Nephron (organoid): ENCODE measurements at regions not wholly inside any gene's neighbourhood (a gene's known extent, or its start where the extent isn't known, plus 50 kb on each side); places are given as distances from the start of the nearest gene placed in this dataset.

Source experiments
- H3K27ac Mint-ChIP-seq, 3 experiments: 2 replicates each; pipeline ENCODE4 v1.8.0; 2020; ENCODE audit warnings: mixed read lengths in 3 of 3, mild to moderate bottlenecking in 2 of 3, moderate library complexity in 1 of 3
- H3K27me3 Mint-ChIP-seq: 2 replicates; pipeline ENCODE4 v1.8.0; 2021; ENCODE audit warnings: low read depth, mild to moderate bottlenecking, moderate library complexity, mixed read lengths
- H3K36me3 Mint-ChIP-seq: 2 replicates; pipeline ENCODE4 v1.8.0; 2020; ENCODE audit warnings: low read depth, mixed read lengths
- H3K4me1 Mint-ChIP-seq: 2 replicates; pipeline ENCODE4 v1.8.0; 2020; ENCODE audit warnings: mixed read lengths
- H3K4me3 Mint-ChIP-seq, 3 experiments: 2 replicates each; pipeline ENCODE4 v1.8.0; 2020; ENCODE audit warnings: mild to moderate bottlenecking in 3 of 3, mixed read lengths in 3 of 3, moderate library complexity in 2 of 3
- H3K9me3 Mint-ChIP-seq: 2 replicates; pipeline ENCODE4 v1.8.0; 2020; ENCODE audit warnings: mixed read lengths
- CTCF ChIP-seq, 3 experiments: fragments of 200-600 bp; sonication (generic); IDR thresholded peaks; one replicate each; pipeline ENCODE4 v1.5.0; 2021; ENCODE audit warnings: antibody characterized with exemption in 3 of 3; ENCODE audit not compliant: unreplicated experiment in 3 of 3

- no peaks in the 10 kb centered on the region for H3K27me3 Mint-ChIP-seq
- no peak overlapping the region for H3K4me3 Mint-ChIP-seq
- peak overlapping the region in 2 of 3 experiments; percentile 41 to 73 for H3K27ac Mint-ChIP-seq
- TF ChIP-seq CTCF (IDR thresholded peaks at IDR 0.05; ENCODE audit: unreplicated experiment in 3 of 3), result no peak
- H3K36me3 Mint-ChIP-seq, result peaks cover 10% of the 10 kb centered on the region
- peaks cover 35% of the 10 kb centered on the region for H3K4me1 Mint-ChIP-seq
- H3K9me3 Mint-ChIP-seq, result peaks cover 18% of the 10 kb centered on the region
These were observed 317.4 kb upstream of the ETAA1 start for GRCh38 chr2:67079729-67080128.

GRCh38 chr2:67082813-67083212 lies 314.3 kb upstream of the ETAA1 start:
- no peaks in the 10 kb centered on the region for H3K27me3 Mint-ChIP-seq
- H3K27ac Mint-ChIP-seq, result peak overlapping the region; percentile 55 to 92 (median 92)
- no peak for TF ChIP-seq CTCF (IDR thresholded peaks at IDR 0.05; ENCODE audit: unreplicated experiment in 3 of 3)
- H3K4me1 Mint-ChIP-seq, result peaks cover 32% of the 10 kb centered on the region
- H3K36me3 Mint-ChIP-seq, result peaks cover 10% of the 10 kb centered on the region
- peaks cover 18% of the 10 kb centered on the region for H3K9me3 Mint-ChIP-seq
- H3K4me3 Mint-ChIP-seq, result no peak overlapping the region

GRCh38 chr2:67083951-67084350 lies 313.2 kb upstream of the ETAA1 start:
- peak overlapping the region; percentile 87 to 92 (median 92) for H3K27ac Mint-ChIP-seq
- no peak overlapping the region for H3K4me3 Mint-ChIP-seq
- no peaks in the 10 kb centered on the region for H3K27me3 Mint-ChIP-seq
- peaks cover 10% of the 10 kb centered on the region for H3K36me3 Mint-ChIP-seq
- H3K4me1 Mint-ChIP-seq, result peaks cover 32% of the 10 kb centered on the region
- TF ChIP-seq CTCF (IDR thresholded peaks at IDR 0.05; ENCODE audit: unreplicated experiment in 3 of 3), result no peak
- H3K9me3 Mint-ChIP-seq, result peaks cover 18% of the 10 kb centered on the region

GRCh38 chr2:67085146-67085545 lies 312.0 kb upstream of the ETAA1 start:
- Mint-ChIP-seq H3K4me3 (no peak overlapping the region), H3K4me1 (peaks cover 32% of the 10 kb centered on the region), H3K36me3 (peaks cover 10% of the 10 kb centered on the region), H3K27ac (peak overlapping the region; percentile 87 to 92 (median 92)), H3K9me3 (peaks cover 14% of the 10 kb centered on the region), H3K27me3 (no peaks in the 10 kb centered on the region)
- TF ChIP-seq CTCF (IDR thresholded peaks at IDR 0.05; ENCODE audit: unreplicated experiment in 3 of 3), result no peak

- Mint-ChIP-seq H3K36me3 (no peaks in the 10 kb centered on the region), H3K9me3 (no peaks in the 10 kb centered on the region), H3K4me1 (peaks cover 10% of the 10 kb centered on the region)
These were observed 305.5 kb upstream of the ETAA1 start for GRCh38 chr2:67091681-67092080.

More at GRCh38 chr2:67091681-67092080, 305.5 kb upstream of the ETAA1 start:
- Mint-ChIP-seq H3K27me3 (no peaks in the 10 kb centered on the region), H3K4me3 (no peak overlapping the region), H3K27ac (no peak overlapping the region)
- no peak for TF ChIP-seq CTCF (IDR thresholded peaks at IDR 0.05; ENCODE audit: unreplicated experiment in 3 of 3)
